Fibroblast of lung (primary cell): ENCODE measurements at regions not wholly inside any gene's neighbourhood (a gene's known extent, or its start where the extent isn't known, plus 50 kb on each side); places are given as distances from the start of the nearest gene placed in this dataset.

ENCODE experiments used
- EZH2 ChIP-seq: IDR thresholded peaks from 2 replicates; pipeline ENCODE4 v1.5.1; 2012; ENCODE audit warnings: low read length, control low read depth, mild to moderate bottlenecking; ENCODE audit errors: missing control alignments
- TF ChIP-seq, protein P1 (sequence below), 2 donors: IDR thresholded peaks in 1 of 2; conservative IDR thresholded peaks in 1 of 2; 1 replicate in 1 of 2; 2 replicates in 1 of 2; pipeline ENCODE4 v1.5.1; 2011 to 2012; ENCODE audit warnings: low read length in 2 of 2, control low read depth in 1 of 2, inconsistent platforms in 1 of 2, low read depth in 1 of 2, mild to moderate bottlenecking in 1 of 2

DNA sequence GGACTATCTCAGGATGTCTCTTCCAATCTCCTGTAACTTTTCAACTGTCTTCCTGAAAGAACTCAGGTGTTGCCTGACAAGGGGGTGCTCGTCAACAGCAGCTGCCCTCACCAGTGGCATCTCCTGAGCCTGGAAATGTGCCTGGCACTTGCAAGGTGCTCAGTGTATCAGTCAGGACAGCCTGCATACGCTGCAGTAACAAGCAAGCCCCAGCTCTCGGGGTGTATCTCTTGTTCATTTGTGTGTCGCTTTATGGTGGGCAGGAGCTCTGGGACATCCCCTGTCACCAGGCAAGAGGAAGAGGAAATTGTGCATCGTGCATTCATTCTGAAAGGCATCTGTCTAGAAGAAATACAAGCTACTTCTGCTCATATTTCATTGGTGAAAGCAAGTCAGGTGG lies 263.1 kb downstream of the DCDC2C start:
- TF ChIP-seq, protein P1, sequence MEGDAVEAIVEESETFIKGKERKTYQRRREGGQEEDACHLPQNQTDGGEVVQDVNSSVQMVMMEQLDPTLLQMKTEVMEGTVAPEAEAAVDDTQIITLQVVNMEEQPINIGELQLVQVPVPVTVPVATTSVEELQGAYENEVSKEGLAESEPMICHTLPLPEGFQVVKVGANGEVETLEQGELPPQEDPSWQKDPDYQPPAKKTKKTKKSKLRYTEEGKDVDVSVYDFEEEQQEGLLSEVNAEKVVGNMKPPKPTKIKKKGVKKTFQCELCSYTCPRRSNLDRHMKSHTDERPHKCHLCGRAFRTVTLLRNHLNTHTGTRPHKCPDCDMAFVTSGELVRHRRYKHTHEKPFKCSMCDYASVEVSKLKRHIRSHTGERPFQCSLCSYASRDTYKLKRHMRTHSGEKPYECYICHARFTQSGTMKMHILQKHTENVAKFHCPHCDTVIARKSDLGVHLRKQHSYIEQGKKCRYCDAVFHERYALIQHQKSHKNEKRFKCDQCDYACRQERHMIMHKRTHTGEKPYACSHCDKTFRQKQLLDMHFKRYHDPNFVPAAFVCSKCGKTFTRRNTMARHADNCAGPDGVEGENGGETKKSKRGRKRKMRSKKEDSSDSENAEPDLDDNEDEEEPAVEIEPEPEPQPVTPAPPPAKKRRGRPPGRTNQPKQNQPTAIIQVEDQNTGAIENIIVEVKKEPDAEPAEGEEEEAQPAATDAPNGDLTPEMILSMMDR (conservative IDR thresholded peaks at IDR 0.05 in 1 of 2, IDR thresholded peaks at IDR 0.05 in 1 of 2; ENCODE audit: low read depth in 1 of 2, low read length in 2 of 2), result no peak
- no peak for TF ChIP-seq EZH2
